ENCODE measurements at regions not wholly inside any gene's neighbourhood (a gene's known extent, or its start where the extent isn't known, plus 50 kb on each side); places are given as distances from the start of the nearest gene placed in this dataset.
"Not testable (repeated sequence)": the region's sequence is repeated elsewhere in the genome, so short reads cannot be mapped to it uniquely, and the experiment has no call there.

DNA sequence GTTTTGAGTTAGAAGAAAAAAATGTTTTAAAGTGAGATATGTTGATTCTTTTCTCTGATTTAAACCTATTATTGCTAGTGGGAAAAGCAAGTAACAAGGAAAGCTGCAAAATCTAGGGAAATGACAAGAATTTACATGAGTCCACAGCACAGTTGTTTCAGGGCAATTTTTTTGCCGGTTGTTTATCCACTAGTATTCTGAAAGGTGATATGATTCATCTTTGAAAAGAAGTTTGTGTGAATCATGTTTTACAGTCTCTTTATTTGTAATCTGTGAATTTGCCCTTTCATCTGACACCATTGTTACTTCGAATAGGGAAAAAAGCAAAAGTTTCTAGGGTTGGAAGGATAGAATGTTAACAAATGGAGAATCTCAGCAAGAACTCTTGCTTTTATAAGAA lies 894.7 kb downstream of the OTOL1 start:
- Histone ChIP-seq H3K4me1 (replicated peaks in 1 of 2) (no peaks in the 10 kb centered on the region), H3K27ac (no peak overlapping the region), H3K4me3 (no peak overlapping the region)
- WGBS, 10 experiments: 0 to 100% (median 83%) methylated on average over 1 to 2 of the region's 2 CpGs; no CpG with 5 or more reads in 2 of the 10 experiments
- in situ Hi-C loops (cut with MboI; ENCODE audit: low pct_unique_long_range_greater_than_20kb in 2 of 9, low sequenced_read_pairs in 9 of 9, unreplicated experiment in 9 of 9): no loop called here
- no peak for ATAC-seq (replicated peaks in 6 of 8)

GRCh38 chr3:162395496-162395895 lies 898.9 kb downstream of the OTOL1 start:
- 43 to 100% (median 93%) methylated on average over 1 to 3 of the region's 3 CpGs; no CpG with 5 or more reads in 1 of the 10 experiments for WGBS, 10 experiments
- in situ Hi-C loops (cut with MboI; ENCODE audit: low pct_unique_long_range_greater_than_20kb in 2 of 9, low sequenced_read_pairs in 9 of 9, unreplicated experiment in 9 of 9): no loop called here
- no peaks in the 10 kb centered on the region for H3K4me1 ChIP-seq (replicated peaks in 1 of 2)
- no peak overlapping the region for H3K4me3 ChIP-seq
- H3K27ac ChIP-seq: no peak overlapping the region
- no peak for ATAC-seq (replicated peaks in 6 of 8)

- in situ Hi-C loops (cut with MboI; ENCODE audit: low pct_unique_long_range_greater_than_20kb in 2 of 9, low sequenced_read_pairs in 9 of 9, unreplicated experiment in 9 of 9): no loop called here
- Histone ChIP-seq H3K4me1 (replicated peaks in 1 of 2) (no peaks in the 10 kb centered on the region), H3K4me3 (no peak overlapping the region), H3K27ac (no peak overlapping the region)
- 20 to 100% (median 79%) methylated on average over 1 to 2 of the region's 2 CpGs; no CpG with 5 or more reads in 1 of the 10 experiments for WGBS, 10 experiments
- ATAC-seq (replicated peaks in 6 of 8): no peak
Observed at GRCh38 chr3:162398554-162398953, 901.9 kb downstream of the OTOL1 start.

DNA sequence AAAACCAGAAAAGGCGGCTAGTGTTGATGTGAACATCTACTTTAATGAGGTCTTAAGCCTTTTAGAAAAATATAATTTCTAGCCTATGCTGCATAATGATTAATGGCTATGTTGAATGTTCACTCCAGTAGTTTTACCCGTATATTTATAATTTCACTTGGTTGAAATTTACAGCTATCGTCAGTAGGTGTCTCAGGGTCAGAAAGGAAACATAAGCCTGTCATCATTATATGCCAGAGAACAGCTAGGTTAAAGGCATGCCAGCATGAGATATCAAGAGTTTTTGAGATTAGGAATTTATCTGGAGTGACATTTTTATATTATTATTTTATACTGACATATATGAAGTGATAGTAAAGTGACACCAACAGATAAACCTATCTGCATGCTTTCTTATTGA lies 904.1 kb downstream of the OTOL1 start:
- Histone ChIP-seq H3K27ac (no peak overlapping the region), H3K4me3 (no peak overlapping the region), H3K4me1 (replicated peaks in 1 of 2) (no peaks in the 10 kb centered on the region)
- no peak for ATAC-seq (replicated peaks in 6 of 8)
- 25 to 83% (median 55%) methylated on average over 1 to 3 of the region's 3 CpGs; no CpG with 5 or more reads in 2 of the 10 experiments for WGBS, 10 experiments
- in situ Hi-C loops (cut with MboI; ENCODE audit: low pct_unique_long_range_greater_than_20kb in 2 of 9, low sequenced_read_pairs in 9 of 9, unreplicated experiment in 9 of 9): no loop called here

- H3K4me3 ChIP-seq; H3K27ac ChIP-seq; ATAC-seq (replicated peaks in 6 of 8); H3K4me1 ChIP-seq (replicated peaks in 1 of 2); in situ Hi-C loops (cut with MboI; ENCODE audit: low pct_unique_long_range_greater_than_20kb in 2 of 9, low sequenced_read_pairs in 9 of 9, unreplicated experiment in 9 of 9): not testable (repeated sequence)
- WGBS, 10 experiments: 60 to 100% methylated on average over 1 to 2 of the region's 23 CpGs; no CpG with 5 or more reads in 8 of the 10 experiments
Observed at GRCh38 chr3:162411556-162411955, 914.9 kb downstream of the OTOL1 start.

DNA sequence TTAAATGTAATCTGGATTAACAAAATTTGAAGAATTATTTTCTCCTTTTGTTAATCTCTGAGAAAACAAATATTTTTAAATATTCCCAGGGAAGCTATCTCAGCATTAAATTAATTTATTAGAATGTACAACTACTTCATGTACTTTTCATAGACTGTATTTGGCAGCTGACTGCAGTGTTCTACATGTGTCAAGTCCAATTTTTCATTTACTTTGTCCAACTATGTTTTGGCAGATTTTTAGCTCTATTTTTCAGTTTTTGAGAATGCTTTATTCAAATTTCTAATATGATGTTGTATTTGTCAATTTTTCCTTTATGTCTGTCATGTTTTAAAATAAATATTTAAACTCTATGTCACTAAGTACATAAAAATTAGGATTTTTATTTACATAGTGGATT lies 925.1 kb downstream of the OTOL1 start:
- no peak overlapping the region for H3K27ac ChIP-seq
- in situ Hi-C loops (cut with MboI; ENCODE audit: low pct_unique_long_range_greater_than_20kb in 2 of 9, low sequenced_read_pairs in 9 of 9, unreplicated experiment in 9 of 9): no loop called here
- H3K4me3 ChIP-seq: no peak overlapping the region
- no peak for ATAC-seq (replicated peaks in 6 of 8)
- H3K4me1 ChIP-seq (replicated peaks in 1 of 2): no peaks in the 10 kb centered on the region

- Histone ChIP-seq H3K4me1 (replicated peaks in 1 of 2) (no peaks in the 10 kb centered on the region), H3K4me3 (no peak overlapping the region), H3K27ac (no peak overlapping the region)
- WGBS, 10 experiments: 0 to 50% (median 37%) methylated on average over 1 to 2 of the region's 2 CpGs; no CpG with 5 or more reads in 1 of the 10 experiments
- no peak for ATAC-seq (replicated peaks in 6 of 8)
- in situ Hi-C loops (cut with MboI; ENCODE audit: low pct_unique_long_range_greater_than_20kb in 2 of 9, low sequenced_read_pairs in 9 of 9, unreplicated experiment in 9 of 9): no loop called here
Observed at GRCh38 chr3:162428192-162428591, 931.6 kb downstream of the OTOL1 start.

GRCh38 chr3:162435750-162436149 lies 939.1 kb downstream of the OTOL1 start:
- Histone ChIP-seq H3K4me3 (no peak overlapping the region), H3K4me1 (replicated peaks in 1 of 2) (no peaks in the 10 kb centered on the region), H3K27ac (no peak overlapping the region)
- ATAC-seq (replicated peaks in 6 of 8): no peak
- 0 to 100% (median 85%) methylated on average over 1 of the region's 1 CpG; no CpG with 5 or more reads in 2 of the 10 experiments for WGBS, 10 experiments
- in situ Hi-C loops (cut with MboI; ENCODE audit: low pct_unique_long_range_greater_than_20kb in 2 of 9, low sequenced_read_pairs in 9 of 9, unreplicated experiment in 9 of 9): no loop called here

DNA sequence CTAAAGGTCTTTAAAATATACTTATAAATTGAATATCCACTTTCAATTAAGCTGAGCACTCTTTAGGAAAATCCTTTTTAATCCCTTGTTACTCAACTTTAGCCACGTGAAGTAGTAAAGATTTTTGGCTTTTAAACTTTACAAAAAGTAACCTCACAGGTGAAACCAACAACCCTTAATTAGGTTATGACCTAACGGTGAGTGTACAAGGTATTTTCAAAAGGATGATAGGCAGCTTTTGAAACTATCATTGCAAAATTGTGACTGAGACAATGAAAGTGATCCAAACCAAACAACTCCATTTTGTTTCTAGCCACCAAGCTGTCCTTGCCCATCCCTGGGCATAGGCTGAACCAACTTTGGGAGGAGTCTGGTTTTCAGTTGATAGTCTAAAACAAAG lies 940.2 kb downstream of the OTOL1 start:
- no peak for ATAC-seq (replicated peaks in 6 of 8)
- in situ Hi-C loops (cut with MboI; ENCODE audit: low pct_unique_long_range_greater_than_20kb in 2 of 9, low sequenced_read_pairs in 9 of 9, unreplicated experiment in 9 of 9): no loop called here
- Histone ChIP-seq H3K4me1 (replicated peaks in 1 of 2) (no peaks in the 10 kb centered on the region), H3K27ac (no peak overlapping the region), H3K4me3 (no peak overlapping the region)
- WGBS, 10 experiments: 0 to 92% (median 40%) methylated on average over 1 to 2 of the region's 2 CpGs; no CpG with 5 or more reads in 3 of the 10 experiments

DNA sequence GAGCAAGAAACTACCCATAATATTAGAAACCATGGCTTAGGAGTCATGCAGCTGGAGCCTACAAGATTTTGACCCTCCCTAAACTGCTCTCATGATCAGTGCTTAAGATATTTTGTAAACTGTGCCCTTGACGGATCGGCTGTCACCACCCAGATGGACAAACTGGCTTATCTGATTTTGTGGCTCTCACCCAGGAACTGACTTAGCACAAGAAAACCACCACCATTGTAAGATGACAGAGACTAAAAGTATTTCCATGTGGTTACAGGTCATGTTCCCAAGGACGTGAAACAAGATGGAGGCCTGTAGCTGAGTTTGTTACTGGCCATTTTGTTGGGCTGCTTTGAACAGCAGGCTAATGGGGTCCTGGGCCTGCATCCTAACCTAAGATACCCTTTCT lies 940.9 kb downstream of the OTOL1 start:
- 9 to 100% (median 79%) methylated on average over 2 to 3 of the region's 3 CpGs; no CpG with 5 or more reads in 6 of the 10 experiments for WGBS, 10 experiments
- H3K4me3 ChIP-seq: no peak overlapping the region
- H3K27ac ChIP-seq: no peak overlapping the region
- in situ Hi-C loops (cut with MboI; ENCODE audit: low pct_unique_long_range_greater_than_20kb in 2 of 9, low sequenced_read_pairs in 9 of 9, unreplicated experiment in 9 of 9): no loop called here
- H3K4me1 ChIP-seq (replicated peaks in 1 of 2): no peaks in the 10 kb centered on the region
- ATAC-seq (replicated peaks in 6 of 8): no peak

- 0 to 100% (median 58%) methylated on average over 1 of the region's 1 CpG; no CpG with 5 or more reads in 4 of the 10 experiments for WGBS, 10 experiments
- in situ Hi-C loops (cut with MboI; ENCODE audit: low pct_unique_long_range_greater_than_20kb in 2 of 9, low sequenced_read_pairs in 9 of 9, unreplicated experiment in 9 of 9): no loop called here
- H3K4me1 ChIP-seq (replicated peaks in 1 of 2): no peaks in the 10 kb centered on the region
- H3K4me3 ChIP-seq: no peak overlapping the region
- no peak for ATAC-seq (replicated peaks in 6 of 8)
- no peak overlapping the region for H3K27ac ChIP-seq
Observed at GRCh38 chr3:162441716-162442115, 945.1 kb downstream of the OTOL1 start.

DNA sequence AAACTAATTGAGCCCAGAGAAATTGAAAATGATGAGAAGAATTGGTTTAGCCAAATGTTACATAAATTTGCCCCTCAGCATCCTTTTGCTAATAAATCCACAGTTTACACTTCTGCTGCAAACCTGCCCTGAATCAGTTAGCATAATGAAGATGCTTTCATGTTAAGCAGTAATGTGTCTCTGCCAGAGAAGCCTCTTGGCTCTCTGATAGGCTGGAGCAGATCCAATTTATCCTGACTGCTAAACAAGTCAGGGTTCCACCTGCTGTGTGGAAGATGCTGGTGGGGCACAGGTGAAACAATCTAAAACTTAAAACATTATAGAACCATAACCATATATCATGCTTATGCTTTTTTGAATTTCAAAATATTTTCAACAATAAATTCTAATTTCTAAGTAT lies 946.8 kb downstream of the OTOL1 start:
- no peak overlapping the region for H3K27ac ChIP-seq
- no peaks in the 10 kb centered on the region for H3K4me1 ChIP-seq (replicated peaks in 1 of 2)
- no peak overlapping the region for H3K4me3 ChIP-seq
- in situ Hi-C loops (cut with MboI; ENCODE audit: low pct_unique_long_range_greater_than_20kb in 2 of 9, low sequenced_read_pairs in 9 of 9, unreplicated experiment in 9 of 9): no loop called here
- no peak for ATAC-seq (replicated peaks in 6 of 8)

- in situ Hi-C loops (cut with MboI; ENCODE audit: low pct_unique_long_range_greater_than_20kb in 2 of 9, low sequenced_read_pairs in 9 of 9, unreplicated experiment in 9 of 9): no loop called here
- no peaks in the 10 kb centered on the region for H3K4me1 ChIP-seq (replicated peaks in 1 of 2)
- 0 to 100% (median 78%) methylated on average over 1 to 2 of the region's 2 CpGs; no CpG with 5 or more reads in 1 of the 10 experiments for WGBS, 10 experiments
- ATAC-seq (replicated peaks in 6 of 8): no peak
- no peak overlapping the region for H3K27ac ChIP-seq
- no peak overlapping the region for H3K4me3 ChIP-seq
Observed at GRCh38 chr3:162468791-162469190, 972.2 kb downstream of the OTOL1 start.

GRCh38 chr3:162487138-162487537 lies 990.5 kb downstream of the OTOL1 start:
- in situ Hi-C loops (cut with MboI; ENCODE audit: low pct_unique_long_range_greater_than_20kb in 2 of 9, low sequenced_read_pairs in 9 of 9, unreplicated experiment in 9 of 9): no loop called here
- Histone ChIP-seq H3K4me1 (replicated peaks in 1 of 2) (no peaks in the 10 kb centered on the region), H3K4me3 (no peak overlapping the region), H3K27ac (no peak overlapping the region)
- 50 to 100% (median 100%) methylated on average over 1 of the region's 1 CpG; no CpG with 5 or more reads in 4 of the 10 experiments for WGBS, 10 experiments
- no peak for ATAC-seq (replicated peaks in 6 of 8)
